WI38 (cell line): ENCODE measurements at regions not wholly inside any gene's neighbourhood (a gene's known extent, or its start where the extent isn't known, plus 50 kb on each side); places are given as distances from the start of the nearest gene placed in this dataset.

Source experiments
- H3K4me3 ChIP-seq: 2 replicates; pipeline ENCODE4 v1.5.1; 2011; ENCODE audit warnings: low read depth, mild to moderate bottlenecking, control low read depth, low read length
- TF ChIP-seq, protein P1 (sequence below): IDR thresholded peaks from 2 replicates; pipeline ENCODE4 v1.5.1; 2012; ENCODE audit warnings: low read depth, mild to moderate bottlenecking, control low read depth, low read length

DNA sequence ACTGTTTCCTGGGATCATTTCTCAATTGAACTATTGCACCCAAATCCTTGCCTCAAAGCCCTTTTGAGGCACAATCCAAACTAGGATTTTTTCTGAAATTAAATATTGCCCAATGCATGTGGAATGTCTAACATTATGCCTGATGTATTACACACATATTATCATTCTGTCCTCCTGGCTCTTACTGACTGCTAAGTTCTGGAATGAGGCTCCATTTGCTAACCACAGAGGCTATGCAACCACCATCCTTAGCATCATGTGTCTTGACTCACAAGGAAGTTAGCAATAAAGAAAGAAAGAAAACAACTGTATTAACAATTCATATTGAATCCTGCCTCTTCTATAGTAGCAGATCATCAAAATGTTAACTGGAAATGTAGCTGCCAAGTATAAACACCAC is 1142.7 kb downstream of the CNTNAP5 start:
- TF ChIP-seq, protein P1, sequence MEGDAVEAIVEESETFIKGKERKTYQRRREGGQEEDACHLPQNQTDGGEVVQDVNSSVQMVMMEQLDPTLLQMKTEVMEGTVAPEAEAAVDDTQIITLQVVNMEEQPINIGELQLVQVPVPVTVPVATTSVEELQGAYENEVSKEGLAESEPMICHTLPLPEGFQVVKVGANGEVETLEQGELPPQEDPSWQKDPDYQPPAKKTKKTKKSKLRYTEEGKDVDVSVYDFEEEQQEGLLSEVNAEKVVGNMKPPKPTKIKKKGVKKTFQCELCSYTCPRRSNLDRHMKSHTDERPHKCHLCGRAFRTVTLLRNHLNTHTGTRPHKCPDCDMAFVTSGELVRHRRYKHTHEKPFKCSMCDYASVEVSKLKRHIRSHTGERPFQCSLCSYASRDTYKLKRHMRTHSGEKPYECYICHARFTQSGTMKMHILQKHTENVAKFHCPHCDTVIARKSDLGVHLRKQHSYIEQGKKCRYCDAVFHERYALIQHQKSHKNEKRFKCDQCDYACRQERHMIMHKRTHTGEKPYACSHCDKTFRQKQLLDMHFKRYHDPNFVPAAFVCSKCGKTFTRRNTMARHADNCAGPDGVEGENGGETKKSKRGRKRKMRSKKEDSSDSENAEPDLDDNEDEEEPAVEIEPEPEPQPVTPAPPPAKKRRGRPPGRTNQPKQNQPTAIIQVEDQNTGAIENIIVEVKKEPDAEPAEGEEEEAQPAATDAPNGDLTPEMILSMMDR, result no peak
- H3K4me3 ChIP-seq, result no peak overlapping the region

GRCh38 chr2:125168442-125168841 is 1143.4 kb downstream of the CNTNAP5 start:
- no peak overlapping the region for H3K4me3 ChIP-seq
- TF ChIP-seq, protein P1, result no peak

- TF ChIP-seq, protein P1, result no peak
- no peak overlapping the region for H3K4me3 ChIP-seq
These were observed 1144.1 kb downstream of the CNTNAP5 start for GRCh38 chr2:125169022-125169763.

GRCh38 chr2:125169764-125170146 is 1144.7 kb downstream of the CNTNAP5 start:
- H3K4me3 ChIP-seq, result no peak overlapping the region
- TF ChIP-seq, protein P1, result no peak

DNA sequence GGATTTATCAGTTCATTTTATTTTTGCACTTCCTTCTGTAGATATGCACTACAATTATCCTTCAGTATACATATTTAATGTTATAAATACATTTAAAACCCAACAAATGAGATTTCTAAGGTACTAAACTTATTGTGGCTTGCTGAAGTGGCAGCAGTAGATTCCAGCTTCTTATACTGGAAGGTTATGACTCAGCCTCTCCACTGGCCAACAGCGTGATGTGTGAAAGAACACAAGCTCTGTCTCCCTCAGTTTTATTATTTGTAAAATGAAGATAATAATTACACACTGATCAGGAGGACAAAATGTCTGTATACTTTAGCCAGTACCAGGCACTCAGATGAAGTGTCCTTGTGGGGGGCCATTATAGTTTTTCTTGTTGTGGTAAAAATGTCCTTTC is 1147.1 kb downstream of the CNTNAP5 start:
- H3K4me3 ChIP-seq, result no peak overlapping the region
- TF ChIP-seq, protein P1, result no peak

GRCh38 chr2:125175415-125175814 is 1150.3 kb downstream of the CNTNAP5 start:
- no peak overlapping the region for H3K4me3 ChIP-seq
- TF ChIP-seq, protein P1, result no peak

DNA sequence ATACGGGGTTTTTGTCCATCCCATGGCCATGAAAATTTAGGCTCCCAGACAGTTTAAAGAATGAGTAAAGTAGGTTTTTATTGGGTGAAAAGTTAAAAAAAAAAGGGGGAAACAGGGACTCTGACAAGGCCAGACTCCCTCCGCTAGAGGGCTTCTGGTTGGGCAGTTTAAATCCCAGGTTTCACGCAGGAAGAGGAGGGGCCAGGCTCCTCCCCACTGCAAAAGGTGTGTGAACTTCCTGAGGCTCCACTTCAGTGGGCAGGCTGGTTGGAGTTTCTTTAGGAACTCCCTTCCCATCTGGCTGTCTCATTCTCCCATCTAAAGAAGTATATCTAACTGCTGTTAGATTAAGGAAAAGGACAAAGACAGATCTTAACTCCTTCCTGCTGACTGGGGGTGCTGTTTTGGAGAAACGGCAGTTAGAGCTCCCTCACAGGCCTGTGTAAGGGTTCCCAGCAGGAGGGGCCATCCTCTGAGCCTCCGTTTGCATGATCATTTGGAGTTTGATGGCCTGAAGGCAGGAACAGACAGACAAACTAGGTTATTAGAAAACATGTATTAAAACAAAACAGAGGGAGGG is 1160.7 kb downstream of the CNTNAP5 start:
- no peak overlapping the region for H3K4me3 ChIP-seq
- TF ChIP-seq, protein P1, result no peak
